ENCODE measurements at regions not wholly inside any gene's neighbourhood (a gene's known extent, or its start where the extent isn't known, plus 50 kb on each side); places are given as distances from the start of the nearest gene placed in this dataset.
"Not testable (repeated sequence)": the region's sequence is repeated elsewhere in the genome, so short reads cannot be mapped to it uniquely, and the experiment has no call there.

DNA sequence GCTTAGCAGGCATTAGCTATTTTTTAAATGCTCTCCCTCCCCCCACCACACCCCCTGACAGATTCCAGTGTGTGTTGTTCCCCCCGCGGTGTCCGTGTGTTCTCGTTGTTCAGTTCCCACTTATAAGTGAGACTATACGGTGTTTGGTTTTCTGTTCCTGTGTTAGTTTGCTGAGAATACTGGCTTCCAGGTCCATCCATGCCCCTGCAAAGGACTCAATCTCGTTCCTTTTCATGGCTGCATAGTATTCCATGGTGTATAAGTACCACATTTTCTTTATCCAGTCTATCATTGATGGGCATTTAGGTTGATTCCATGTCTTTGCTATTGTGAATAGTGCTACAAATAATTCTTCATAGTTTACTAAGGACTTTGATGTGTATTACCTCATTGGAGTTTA, 97.3 kb upstream of the ZEB2 start:
- not testable (repeated sequence) for TF ChIP-seq CTCF, POLR2A (IDR thresholded peaks at IDR 0.05)

Measured in Peyer's patch (tissue), 4 donors.